ENCODE measurements at regions not wholly inside any gene's neighbourhood (a gene's known extent, or its start where the extent isn't known, plus 50 kb on each side); places are given as distances from the start of the nearest gene placed in this dataset.

GRCh38 chr12:126602612-126603011, 1537.4 kb downstream of the AACS start:
- no peaks in the 10 kb centered on the region for H3K9me3 ChIP-seq (ENCODE audit: control insufficient read depth in 2 of 3, insufficient read depth in 1 of 3, low read length in 3 of 3)
- no peak for DNase-seq
- intact Hi-C loops (cut with DNase I), result no loop called here
- no peaks in the 10 kb centered on the region for H3K36me3 ChIP-seq (ENCODE audit: control insufficient read depth in 2 of 3, insufficient read depth in 3 of 3, low read length in 3 of 3)
- no peak for TF ChIP-seq CTCF (IDR thresholded peaks at IDR 0.05; ENCODE audit: borderline replicate concordance, extremely low read depth, insufficient read depth)
- no peaks in the 10 kb centered on the region for H3K27me3 ChIP-seq (ENCODE audit: control insufficient read depth, insufficient read depth, low read length)
- no peak for FAIRE-seq
- H3K27ac ChIP-seq (ENCODE audit: low read depth in 2 of 2, low read length in 2 of 2), result no peak overlapping the region
- H3K4me1 ChIP-seq (ENCODE audit: control insufficient read depth in 2 of 3, insufficient read depth in 2 of 3, low read depth in 1 of 3, low read length in 3 of 3), result no peaks in the 10 kb centered on the region
- H3K9ac ChIP-seq (ENCODE audit: low read length in 3 of 3), result no peak overlapping the region
- H3K4me3 ChIP-seq (ENCODE audit: low read length in 3 of 3), result no peak overlapping the region

- no peak overlapping the region for H3K9ac ChIP-seq (ENCODE audit: low read length in 3 of 3)
- no peak for DNase-seq
- no peak overlapping the region for H3K27ac ChIP-seq (ENCODE audit: low read depth in 2 of 2, low read length in 2 of 2)
- FAIRE-seq, result no peak
- no peak for TF ChIP-seq CTCF (IDR thresholded peaks at IDR 0.05; ENCODE audit: borderline replicate concordance, extremely low read depth, insufficient read depth)
- intact Hi-C loops (cut with DNase I), result no loop called here
- no peak overlapping the region for H3K4me3 ChIP-seq (ENCODE audit: low read length in 3 of 3)
- H3K4me1 ChIP-seq (ENCODE audit: control insufficient read depth in 2 of 3, insufficient read depth in 2 of 3, low read depth in 1 of 3, low read length in 3 of 3), result no peaks in the 10 kb centered on the region
- peaks cover 0 to 5% (median 0%) of the 10 kb centered on the region in 3 donors for H3K9me3 ChIP-seq (ENCODE audit: control insufficient read depth in 2 of 3, insufficient read depth in 1 of 3, low read length in 3 of 3)
- H3K27me3 ChIP-seq (ENCODE audit: control insufficient read depth, insufficient read depth, low read length), result no peaks in the 10 kb centered on the region
- H3K36me3 ChIP-seq (ENCODE audit: control insufficient read depth in 2 of 3, insufficient read depth in 3 of 3, low read length in 3 of 3), result no peaks in the 10 kb centered on the region
Measured at GRCh38 chr12:126607157-126607556, 1541.9 kb downstream of the AACS start.

GRCh38 chr12:126607867-126608266, 1542.6 kb downstream of the AACS start:
- Histone ChIP-seq H3K27me3 (ENCODE audit: control insufficient read depth, insufficient read depth, low read length) (no peaks in the 10 kb centered on the region), H3K4me1 (ENCODE audit: control insufficient read depth in 2 of 3, insufficient read depth in 2 of 3, low read depth in 1 of 3, low read length in 3 of 3) (no peaks in the 10 kb centered on the region), H3K9me3 (ENCODE audit: control insufficient read depth in 2 of 3, insufficient read depth in 1 of 3, low read length in 3 of 3) (peaks cover 0 to 8% (median 0%) of the 10 kb centered on the region in 3 donors), H3K4me3 (ENCODE audit: low read length in 3 of 3) (no peak overlapping the region), H3K36me3 (ENCODE audit: control insufficient read depth in 2 of 3, insufficient read depth in 3 of 3, low read length in 3 of 3) (no peaks in the 10 kb centered on the region), H3K27ac (ENCODE audit: low read depth in 2 of 2, low read length in 2 of 2) (no peak overlapping the region), H3K9ac (ENCODE audit: low read length in 3 of 3) (no peak overlapping the region)
- TF ChIP-seq CTCF (IDR thresholded peaks at IDR 0.05; ENCODE audit: borderline replicate concordance, extremely low read depth, insufficient read depth), result no peak
- intact Hi-C loops (cut with DNase I), result no loop called here
- DNase-seq (no peak), FAIRE-seq (no peak)

GRCh38 chr12:126608607-126609175, 1543.5 kb downstream of the AACS start:
- FAIRE-seq (no peak), DNase-seq (no peak)
- Histone ChIP-seq H3K27me3 (ENCODE audit: control insufficient read depth, insufficient read depth, low read length) (no peaks in the 10 kb centered on the region), H3K9me3 (ENCODE audit: control insufficient read depth in 2 of 3, insufficient read depth in 1 of 3, low read length in 3 of 3) (peaks cover 0 to 15% (median 2%) of the 10 kb centered on the region in 3 donors), H3K4me1 (ENCODE audit: control insufficient read depth in 2 of 3, insufficient read depth in 2 of 3, low read depth in 1 of 3, low read length in 3 of 3) (no peaks in the 10 kb centered on the region), H3K9ac (ENCODE audit: low read length in 3 of 3) (no peak overlapping the region), H3K36me3 (ENCODE audit: control insufficient read depth in 2 of 3, insufficient read depth in 3 of 3, low read length in 3 of 3) (no peaks in the 10 kb centered on the region), H3K27ac (ENCODE audit: low read depth in 2 of 2, low read length in 2 of 2) (no peak overlapping the region), H3K4me3 (ENCODE audit: low read length in 3 of 3) (no peak overlapping the region)
- no peak for TF ChIP-seq CTCF (IDR thresholded peaks at IDR 0.05; ENCODE audit: borderline replicate concordance, extremely low read depth, insufficient read depth)
- intact Hi-C loops (cut with DNase I), result no loop called here
